Mesendoderm (in vitro differentiated cells): ENCODE measurements at regions not wholly inside any gene's neighbourhood (a gene's known extent, or its start where the extent isn't known, plus 50 kb on each side); places are given as distances from the start of the nearest gene placed in this dataset.

Experiments used
- DNase-seq: peaks from one replicate; pipeline ENCODE4 v3.0.0; 2013
- H2AK5ac ChIP-seq: 2 replicates; pipeline ENCODE4 v1.6.1; 2013; ENCODE audit warnings: low read length, inconsistent platforms
- H2BK120ac ChIP-seq: 2 replicates; pipeline ENCODE4 v1.6.1; 2013; ENCODE audit warnings: low read depth, mild to moderate bottlenecking, low read length, moderate library complexity, mixed read lengths
- H2BK15ac ChIP-seq: replicated peaks from 2 replicates; pipeline ENCODE4 v1.6.1; 2013; ENCODE audit warnings: low read depth, mild to moderate bottlenecking, moderate library complexity
- H2BK5ac ChIP-seq: 2 replicates; pipeline ENCODE4 v1.6.1; 2013; ENCODE audit warnings: low read length, inconsistent platforms
- H3K18ac ChIP-seq: 2 replicates; pipeline ENCODE4 v1.6.1; 2013; ENCODE audit warnings: mild to moderate bottlenecking, low read length, mixed read lengths
- H3K23ac ChIP-seq: one replicate; pipeline ENCODE4 v1.6.1; 2013; ENCODE audit warnings: low read length
- H3K27ac ChIP-seq: 2 replicates; pipeline ENCODE4 v1.5.1; 2013; ENCODE audit warnings: low read depth, mild to moderate bottlenecking, inconsistent platforms, low read length, moderate library complexity
- H3K27me3 ChIP-seq: 2 replicates; pipeline ENCODE4 v1.6.1; 2013; ENCODE audit warnings: low read length, control low read depth, mild to moderate bottlenecking, inconsistent platforms; ENCODE audit not compliant: insufficient read depth, poor library complexity
- H3K36me3 ChIP-seq: 2 replicates; pipeline ENCODE4 v1.6.1; 2013; ENCODE audit warnings: low read length, inconsistent platforms; ENCODE audit not compliant: control insufficient read depth, insufficient read depth
- H3K4ac ChIP-seq: one replicate; pipeline ENCODE4 v1.6.1; 2013; ENCODE audit warnings: low read depth, mild to moderate bottlenecking, low read length, moderate library complexity
- H3K4me1 ChIP-seq: 2 replicates; pipeline ENCODE4 v1.6.1; 2013; ENCODE audit warnings: low read depth, low read length, inconsistent platforms; ENCODE audit not compliant: control insufficient read depth
- H3K4me2 ChIP-seq: 2 replicates; pipeline ENCODE4 v1.6.1; 2013; ENCODE audit warnings: low read length
- H3K4me3 ChIP-seq: 2 replicates; pipeline ENCODE4 v1.5.1; 2013; ENCODE audit warnings: mild to moderate bottlenecking, low read length
- H3K56ac ChIP-seq: one replicate; pipeline ENCODE4 v1.6.1; 2013; ENCODE audit warnings: low read length
- H3K79me1 ChIP-seq: 2 replicates; pipeline ENCODE4 v1.6.1; 2013; ENCODE audit warnings: low read length, inconsistent platforms
- H3K79me2 ChIP-seq: 2 replicates; pipeline ENCODE4 v1.6.1; 2013; ENCODE audit warnings: mild to moderate bottlenecking, low read length; ENCODE audit not compliant: control insufficient read depth, insufficient read depth
- H3K9ac ChIP-seq: 2 replicates; pipeline ENCODE4 v1.6.1; 2013; ENCODE audit warnings: low read length, inconsistent platforms
- H4K5ac ChIP-seq: one replicate; pipeline ENCODE4 v1.6.1; 2013; ENCODE audit warnings: low read length
- H4K8ac ChIP-seq: one replicate; pipeline ENCODE4 v1.6.1; 2013; ENCODE audit warnings: low read depth, mild to moderate bottlenecking, control low read depth, low read length, moderate library complexity
- WGBS: extraction: QIAGEN DNeasy Blood & Tissue Kit; methylation state at CpG from one replicate; pipeline ENCODE4 v1.1.7; 2013; ENCODE audit warnings: low lambda C conversion rate, missing lambda C conversion rate; ENCODE audit not compliant: insufficient coverage; ENCODE audit errors: extremely low coverage; 5-methylcytosine and 5-hydroxymethylcytosine counted together

- Histone ChIP-seq H4K8ac (no peak overlapping the region), H3K9ac (no peak overlapping the region), H3K79me1 (no peaks in the 10 kb centered on the region), H2AK5ac (no peak overlapping the region), H3K18ac (no peak overlapping the region), H3K79me2 (no peaks in the 10 kb centered on the region), H3K27ac (no peak overlapping the region), H3K36me3 (no peaks in the 10 kb centered on the region), H3K4me3 (no peak overlapping the region), H3K23ac (no peak overlapping the region), H3K4me2 (no peak overlapping the region), H3K56ac (no peak overlapping the region), H3K4ac (no peak overlapping the region), H2BK5ac (no peak overlapping the region), H2BK120ac (no peak overlapping the region), H2BK15ac (no peak overlapping the region), H3K4me1 (no peaks in the 10 kb centered on the region), H3K27me3 (no peaks in the 10 kb centered on the region), H4K5ac (no peak overlapping the region)
- no peak for DNase-seq
- WGBS, result no CpG with 5 or more reads among the region's 1 CpG
These were observed 1017.6 kb upstream of the GYPC start for GRCh38 chr2:125638345-125638744.

- no peak overlapping the region for H3K4me2 ChIP-seq
- no peak overlapping the region for H4K8ac ChIP-seq
- H3K9ac ChIP-seq, result no peak overlapping the region
- no peak overlapping the region for H3K4me3 ChIP-seq
- H2BK120ac ChIP-seq, result no peak overlapping the region
- WGBS, result no CpG with 5 or more reads among the region's 2 CpGs
- H3K79me1 ChIP-seq, result no peaks in the 10 kb centered on the region
- H2BK5ac ChIP-seq, result no peak overlapping the region
- no peak overlapping the region for H4K5ac ChIP-seq
- no peak overlapping the region for H3K18ac ChIP-seq
- no peaks in the 10 kb centered on the region for H3K27me3 ChIP-seq
- no peak overlapping the region for H2AK5ac ChIP-seq
- no peak overlapping the region for H2BK15ac ChIP-seq
- DNase-seq, result no peak
- H3K4me1 ChIP-seq, result no peaks in the 10 kb centered on the region
- no peak overlapping the region for H3K27ac ChIP-seq
- H3K79me2 ChIP-seq, result no peaks in the 10 kb centered on the region
- H3K36me3 ChIP-seq, result no peaks in the 10 kb centered on the region
- H3K4ac ChIP-seq, result no peak overlapping the region
- no peak overlapping the region for H3K56ac ChIP-seq
- H3K23ac ChIP-seq, result no peak overlapping the region
These were observed 1013.9 kb upstream of the GYPC start for GRCh38 chr2:125642032-125642431.

- no peak overlapping the region for H3K27ac ChIP-seq
- H3K4ac ChIP-seq, result peak overlapping the region; percentile 55
- no peak overlapping the region for H4K8ac ChIP-seq
- no peak overlapping the region for H2BK15ac ChIP-seq
- H3K27me3 ChIP-seq, result no peaks in the 10 kb centered on the region
- H3K4me2 ChIP-seq, result no peak overlapping the region
- no peaks in the 10 kb centered on the region for H3K79me1 ChIP-seq
- H2BK5ac ChIP-seq, result no peak overlapping the region
- H4K5ac ChIP-seq, result no peak overlapping the region
- no peak overlapping the region for H2BK120ac ChIP-seq
- no peak overlapping the region for H3K23ac ChIP-seq
- H3K9ac ChIP-seq, result no peak overlapping the region
- no peak for DNase-seq
- H3K4me3 ChIP-seq, result no peak overlapping the region
- H3K18ac ChIP-seq, result no peak overlapping the region
- no peaks in the 10 kb centered on the region for H3K4me1 ChIP-seq
- H3K56ac ChIP-seq, result no peak overlapping the region
- WGBS, result no CpG with 5 or more reads among the region's 2 CpGs
- no peaks in the 10 kb centered on the region for H3K36me3 ChIP-seq
- no peak overlapping the region for H2AK5ac ChIP-seq
- no peaks in the 10 kb centered on the region for H3K79me2 ChIP-seq
These were observed 1012.8 kb upstream of the GYPC start for GRCh38 chr2:125643128-125643527.

GRCh38 chr2:125643585-125643984, 1012.4 kb upstream of the GYPC start:
- Histone ChIP-seq H3K9ac (no peak overlapping the region), H3K36me3 (no peaks in the 10 kb centered on the region), H4K5ac (no peak overlapping the region), H3K79me2 (no peaks in the 10 kb centered on the region), H2AK5ac (no peak overlapping the region), H3K79me1 (no peaks in the 10 kb centered on the region), H3K4me3 (no peak overlapping the region), H3K4me2 (no peak overlapping the region), H3K18ac (no peak overlapping the region), H3K56ac (no peak overlapping the region), H3K27ac (no peak overlapping the region), H3K4ac (peak overlapping the region; percentile 55), H4K8ac (no peak overlapping the region), H3K27me3 (no peaks in the 10 kb centered on the region), H2BK120ac (no peak overlapping the region), H2BK5ac (no peak overlapping the region), H3K4me1 (no peaks in the 10 kb centered on the region), H2BK15ac (no peak overlapping the region), H3K23ac (no peak overlapping the region)
- WGBS, result no CpG with 5 or more reads among the region's 8 CpGs
- no peak for DNase-seq

GRCh38 chr2:125644257-125644656, 1011.7 kb upstream of the GYPC start:
- Histone ChIP-seq H3K27ac (no peak overlapping the region), H3K4me2 (no peak overlapping the region), H3K4me3 (no peak overlapping the region), H3K36me3 (no peaks in the 10 kb centered on the region), H3K79me1 (no peaks in the 10 kb centered on the region), H4K5ac (no peak overlapping the region), H3K4ac (no peak overlapping the region), H3K27me3 (no peaks in the 10 kb centered on the region), H3K23ac (no peak overlapping the region), H3K79me2 (no peaks in the 10 kb centered on the region), H4K8ac (no peak overlapping the region), H2BK15ac (no peak overlapping the region), H2BK120ac (no peak overlapping the region), H2AK5ac (no peak overlapping the region), H3K18ac (no peak overlapping the region), H3K56ac (no peak overlapping the region), H2BK5ac (no peak overlapping the region), H3K4me1 (no peaks in the 10 kb centered on the region), H3K9ac (no peak overlapping the region)
- DNase-seq, result no peak
- no CpG with 5 or more reads among the region's 1 CpG for WGBS

GRCh38 chr2:125652280-125652679, 1003.7 kb upstream of the GYPC start:
- Histone ChIP-seq H3K4ac (no peak overlapping the region), H3K27me3 (no peaks in the 10 kb centered on the region), H3K18ac (no peak overlapping the region), H3K56ac (no peak overlapping the region), H3K79me1 (no peaks in the 10 kb centered on the region), H3K4me1 (peaks cover 4% of the 10 kb centered on the region), H3K4me2 (no peak overlapping the region), H4K8ac (no peak overlapping the region), H2BK120ac (no peak overlapping the region), H3K27ac (no peak overlapping the region), H4K5ac (no peak overlapping the region), H2BK15ac (no peak overlapping the region), H3K4me3 (no peak overlapping the region), H3K36me3 (no peaks in the 10 kb centered on the region), H2AK5ac (no peak overlapping the region), H2BK5ac (no peak overlapping the region), H3K23ac (no peak overlapping the region), H3K79me2 (no peaks in the 10 kb centered on the region), H3K9ac (no peak overlapping the region)
- DNase-seq, result peak; percentile 22
- no CpG with 5 or more reads among the region's 3 CpGs for WGBS
